Central memory CD4-positive, alpha-beta T cell (primary cell): ENCODE measurements at regions not wholly inside any gene's neighbourhood (a gene's known extent, or its start where the extent isn't known, plus 50 kb on each side); places are given as distances from the start of the nearest gene placed in this dataset.
"Not testable (repeated sequence)": the region's sequence is repeated elsewhere in the genome, so short reads cannot be mapped to it uniquely, and the experiment has no call there.

Experiments used
- DNase-seq: peaks from one replicate; pipeline ENCODE4 v3.0.0; 2022

GRCh38 chr16:51516960-51517359 lies 365.9 kb upstream of the SALL1 start:
- not testable (repeated sequence) for DNase-seq

- DNase-seq, result no peak
Observed at GRCh38 chr16:51510416-51510815, 359.3 kb upstream of the SALL1 start.

DNA sequence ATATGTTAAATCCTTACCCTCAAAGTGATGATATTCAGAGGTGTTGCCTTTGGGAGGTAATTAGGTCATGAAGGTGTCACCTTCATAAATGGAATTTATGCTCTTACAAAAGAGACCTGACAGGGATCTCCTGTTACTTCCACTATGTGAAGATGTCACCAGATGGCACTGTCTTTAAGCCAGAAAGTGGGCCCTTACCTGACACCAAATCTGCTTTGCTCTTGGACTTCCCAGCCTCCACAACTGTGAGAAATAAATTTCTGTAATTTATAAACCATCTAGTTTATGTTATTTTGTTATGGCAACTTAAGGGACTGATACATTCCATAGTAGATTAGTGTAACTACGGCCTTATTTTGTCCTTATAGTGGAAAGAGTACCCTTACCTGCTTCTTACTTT lies 358.3 kb upstream of the SALL1 start:
- DNase-seq, result no peak

DNA sequence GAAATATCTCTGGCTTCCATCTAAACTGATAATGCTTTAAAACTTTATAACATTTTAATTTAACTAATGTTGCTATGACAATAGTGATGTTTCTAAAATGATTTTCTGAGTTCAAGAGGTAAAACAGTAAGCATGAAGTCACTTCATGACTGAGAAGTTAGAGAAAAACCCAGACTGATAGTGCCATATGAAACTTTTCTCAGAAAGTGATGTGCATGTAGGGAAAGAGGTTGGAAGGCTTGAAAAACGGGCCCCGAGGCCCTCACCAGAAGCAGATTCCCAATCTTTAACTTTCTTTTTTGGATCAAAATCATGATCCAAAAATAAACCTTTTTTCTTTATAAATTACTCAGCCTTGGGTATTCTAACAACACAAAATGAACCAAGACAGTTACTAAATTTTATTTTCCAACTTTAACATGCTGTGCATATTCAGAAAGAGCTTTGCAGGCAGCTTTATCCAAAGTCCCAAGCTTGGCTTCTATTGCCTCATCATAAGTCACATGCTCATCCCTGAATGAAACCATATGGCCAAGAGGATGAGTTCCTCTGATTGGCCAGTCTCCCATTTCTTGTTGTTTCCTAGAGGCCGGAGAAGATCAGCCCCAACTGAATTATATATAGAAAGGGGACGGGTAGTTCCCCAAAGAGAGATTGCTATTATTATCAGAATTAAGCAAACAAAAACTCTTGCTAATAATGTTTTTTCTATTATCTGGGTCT lies 357.6 kb upstream of the SALL1 start:
- DNase-seq, result no peak

GRCh38 chr16:51507286-51507685 lies 356.2 kb upstream of the SALL1 start:
- DNase-seq, result no peak

DNA sequence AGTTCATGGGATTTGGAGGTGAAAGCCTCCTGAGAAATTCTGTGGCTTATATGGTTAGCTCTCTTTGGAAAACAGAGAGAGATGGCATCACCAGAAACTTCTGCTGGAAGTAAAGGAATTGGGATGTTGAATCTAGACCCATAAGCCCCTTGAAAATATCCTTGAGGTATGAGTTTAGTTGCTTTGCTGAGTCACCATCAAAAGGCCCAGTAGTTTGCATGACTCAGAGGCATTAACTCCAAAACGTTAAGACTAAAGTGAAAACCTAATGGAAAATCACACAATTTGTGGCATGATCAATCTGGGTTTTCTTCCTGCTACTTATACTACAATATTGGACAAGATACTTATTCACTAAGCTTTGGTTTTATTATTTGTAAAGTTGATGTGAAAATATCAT lies 349.2 kb upstream of the SALL1 start:
- DNase-seq, result no peak

- no peak for DNase-seq
Observed at GRCh38 chr16:51497541-51498211, 346.6 kb upstream of the SALL1 start.

DNA sequence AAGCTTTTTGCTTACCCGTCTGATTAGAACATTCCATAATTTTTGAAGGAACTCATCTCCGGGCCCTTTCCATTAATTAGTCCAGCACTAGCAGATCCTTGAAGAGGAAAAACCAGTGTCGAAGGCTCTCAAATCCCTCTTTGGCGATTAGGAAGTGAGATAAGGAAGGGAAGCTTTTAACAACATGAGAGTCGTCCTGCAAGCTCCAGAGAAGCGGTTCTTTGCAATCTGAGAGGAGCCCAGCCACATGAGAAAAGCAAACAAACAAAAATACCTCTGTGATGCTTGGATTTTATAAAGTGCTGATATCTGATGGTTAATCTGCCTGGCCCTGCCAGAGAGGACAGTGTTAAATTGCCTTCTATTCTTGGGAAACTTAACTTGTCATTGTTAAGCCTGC lies 339.8 kb upstream of the SALL1 start:
- DNase-seq, result no peak

DNA sequence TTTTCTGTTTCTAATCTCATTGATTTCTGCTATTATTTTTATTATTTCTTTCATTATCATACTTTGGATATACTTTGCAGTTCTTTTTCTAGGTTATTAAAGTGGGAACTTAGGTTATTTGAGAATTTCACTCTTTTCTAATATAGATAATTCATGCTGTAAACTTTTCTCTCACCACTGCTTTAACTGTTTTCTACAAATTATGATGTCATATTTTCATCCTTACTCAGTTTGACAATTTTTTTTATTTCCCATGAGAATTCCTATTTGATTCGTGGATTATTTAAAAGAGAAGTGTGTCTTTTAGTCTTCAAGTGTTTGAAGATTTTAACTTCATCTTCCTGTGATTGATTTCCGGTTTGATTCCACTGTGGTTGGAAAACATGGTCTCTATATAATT lies 336.8 kb upstream of the SALL1 start:
- DNase-seq, result no peak

DNA sequence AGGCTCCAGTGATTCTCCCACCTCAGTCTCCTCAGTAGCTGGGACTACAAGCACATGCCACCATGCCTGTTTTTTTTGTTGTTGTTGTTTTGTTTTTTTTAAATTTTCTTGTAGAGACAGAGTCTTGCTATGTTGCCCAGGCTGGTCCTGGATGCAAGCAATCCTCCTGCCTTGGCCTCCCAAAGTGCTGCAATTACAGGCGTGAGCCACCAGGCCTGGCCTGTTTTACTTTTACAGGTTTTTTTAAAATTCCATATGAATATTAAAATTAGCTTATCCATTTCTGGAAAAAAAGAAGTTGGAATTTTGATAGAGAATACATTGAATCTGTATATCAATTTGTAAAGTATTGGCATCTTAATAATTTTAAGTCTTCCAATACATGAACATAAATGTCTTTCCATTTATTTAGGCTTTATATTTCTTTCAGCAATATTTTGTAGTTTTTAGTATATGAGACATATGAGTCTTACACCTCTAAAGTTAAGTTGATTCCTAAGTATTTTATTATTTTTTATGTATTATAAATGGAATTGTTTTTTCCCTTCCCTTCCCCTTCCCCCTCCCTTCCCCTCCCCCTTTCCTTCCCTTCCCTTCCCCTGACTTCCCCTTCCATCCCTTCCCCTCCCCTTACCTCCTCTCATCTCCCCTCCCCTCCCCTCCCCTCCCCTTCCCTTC lies 323.5 kb upstream of the SALL1 start:
- no peak for DNase-seq

GRCh38 chr16:51473091-51473490 lies 322.0 kb upstream of the SALL1 start:
- DNase-seq, result no peak

DNA sequence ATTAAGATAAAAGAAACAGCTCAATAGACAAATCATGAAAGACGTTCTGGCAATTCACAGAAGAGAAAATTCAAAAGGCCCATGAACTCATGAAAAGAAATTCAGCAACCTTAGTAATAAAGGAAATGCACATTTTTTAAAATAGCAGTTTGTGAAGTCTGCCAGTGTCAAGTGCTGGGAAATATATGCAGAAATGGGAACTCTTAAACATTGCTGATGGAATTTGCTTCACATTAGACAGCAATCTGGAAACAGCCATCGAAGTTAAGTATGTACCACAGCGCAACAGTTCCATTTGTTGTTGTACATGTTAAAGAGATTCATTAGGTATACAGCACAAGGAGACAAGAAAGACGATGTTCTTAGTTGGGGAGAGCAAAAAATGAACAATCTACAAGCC lies 319.4 kb upstream of the SALL1 start:
- DNase-seq, result no peak

DNA sequence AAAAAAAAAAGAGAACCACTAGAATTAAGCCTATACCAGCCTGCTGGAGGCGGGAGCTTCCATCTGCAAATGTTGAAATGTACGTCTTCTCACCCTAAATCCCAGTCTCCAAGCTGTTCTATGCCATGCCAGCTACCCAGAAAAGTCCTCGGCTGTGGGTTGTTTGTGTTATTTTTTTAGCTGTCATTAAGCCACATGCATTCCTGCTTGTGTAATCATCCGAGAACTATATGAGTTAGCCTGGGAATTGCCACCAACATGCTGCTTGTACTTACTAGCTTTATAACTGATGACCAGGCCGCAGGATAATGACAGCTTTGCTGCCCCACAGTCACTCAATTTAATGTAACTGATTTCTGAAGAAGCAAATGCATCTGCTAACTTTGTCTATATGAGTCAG lies 313.9 kb upstream of the SALL1 start:
- no peak for DNase-seq

DNA sequence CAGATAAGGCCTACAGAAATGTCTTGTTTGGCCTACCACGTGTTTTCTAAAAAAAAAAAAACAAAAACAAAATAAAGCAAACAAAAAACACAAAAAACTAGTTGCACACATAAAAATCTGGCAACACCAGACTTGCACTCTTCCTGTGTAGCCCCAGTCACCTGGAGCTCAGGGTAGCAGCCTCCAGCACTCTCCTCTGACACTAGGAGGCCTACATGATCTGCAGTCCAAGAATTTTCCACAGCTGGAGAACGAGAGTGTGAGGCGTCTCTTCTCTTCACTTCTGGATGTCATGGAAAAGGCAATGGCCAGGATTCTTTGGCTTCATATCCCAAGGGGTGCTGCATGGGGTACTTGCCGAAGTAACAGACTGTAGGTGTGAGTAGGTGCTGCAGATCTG lies 310.2 kb upstream of the SALL1 start:
- DNase-seq, result no peak

GRCh38 chr16:51458356-51459140 lies 307.5 kb upstream of the SALL1 start:
- no peak for DNase-seq

- DNase-seq, result no peak
Observed at GRCh38 chr16:51457775-51458174, 306.7 kb upstream of the SALL1 start.

DNA sequence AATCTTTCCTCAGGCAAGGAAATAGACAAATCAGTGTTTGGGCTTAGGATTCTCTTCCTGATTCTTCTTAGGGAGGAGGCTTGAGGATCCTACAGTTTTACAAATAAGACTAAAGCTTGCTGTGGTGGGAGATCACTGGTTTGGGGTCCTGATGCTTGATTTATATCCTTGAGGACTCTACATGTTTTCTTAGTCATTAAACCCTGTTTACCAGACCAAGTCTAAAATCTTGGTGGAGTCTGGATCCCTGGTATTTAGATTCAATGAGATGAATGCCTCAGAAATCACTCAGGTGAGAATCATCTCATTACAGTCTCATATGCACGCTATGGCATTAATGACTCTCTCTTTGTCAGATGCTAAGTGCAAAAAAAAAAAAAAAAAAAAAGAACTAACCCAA lies 304.3 kb upstream of the SALL1 start:
- no peak for DNase-seq

GRCh38 chr16:51453251-51453650 lies 302.2 kb upstream of the SALL1 start:
- no peak for DNase-seq

DNA sequence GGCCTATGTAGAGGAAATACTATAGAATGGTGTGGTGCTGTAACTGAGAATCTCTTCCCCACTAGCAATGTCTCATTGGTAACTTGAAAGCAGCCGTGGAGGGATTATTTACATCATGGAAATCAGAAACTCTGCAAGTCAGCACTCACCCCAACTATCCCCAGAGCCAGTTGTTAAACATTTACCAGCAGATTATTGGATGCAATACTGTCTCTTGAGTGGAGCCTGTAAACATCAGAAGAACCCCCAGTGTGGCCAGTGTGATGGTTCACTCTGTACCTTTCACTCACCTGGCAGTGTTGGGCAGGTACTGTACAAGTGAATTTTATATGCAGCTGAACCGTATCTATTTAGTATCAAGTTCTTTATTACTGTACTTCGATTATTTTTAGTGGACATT lies 299.8 kb upstream of the SALL1 start:
- no peak for DNase-seq

GRCh38 chr16:51450376-51450775 lies 299.3 kb upstream of the SALL1 start:
- no peak for DNase-seq

- DNase-seq, result no peak
Observed at GRCh38 chr16:51449441-51449840, 298.4 kb upstream of the SALL1 start.

DNA sequence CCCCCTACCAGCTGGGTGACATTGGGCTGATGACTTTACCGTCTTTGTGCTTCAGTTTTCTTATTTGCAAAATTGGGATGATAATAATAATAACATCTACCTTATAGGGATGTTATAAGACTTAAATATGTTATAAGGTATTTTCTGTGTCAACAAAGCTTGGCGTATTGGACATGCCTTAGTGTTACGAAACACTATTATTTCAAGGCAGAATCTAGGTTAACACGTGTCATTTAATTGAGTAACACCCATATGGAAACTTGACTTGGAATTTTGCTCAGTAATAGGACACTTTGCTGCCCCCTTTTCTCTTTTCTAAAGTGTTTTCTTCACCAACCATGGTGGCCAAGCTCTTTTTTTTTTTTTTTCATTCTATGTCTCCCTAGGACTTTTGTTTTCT lies 294.2 kb upstream of the SALL1 start:
- DNase-seq, result no peak

GRCh38 chr16:51443934-51444333 lies 292.9 kb upstream of the SALL1 start:
- no peak for DNase-seq
